SK-N-MC (cell line): ENCODE measurements at regions not wholly inside any gene's neighbourhood (a gene's known extent, or its start where the extent isn't known, plus 50 kb on each side); places are given as distances from the start of the nearest gene placed in this dataset.

Experiments used
- DNase-seq: peaks from one replicate; pipeline ENCODE4 v3.0.0-alpha.2; 2011; ENCODE audit warnings: low read depth, low spot score
- H3K27ac ChIP-seq: fragments of 200-600 bp; sonication (generic); 2 replicates; pipeline ENCODE4 v1.5.1; 2016; ENCODE audit warnings: mixed run types
- H3K36me3 ChIP-seq: fragments of 200-600 bp; sonication (generic); 2 replicates; pipeline ENCODE4 v1.6.1; 2017; ENCODE audit warnings: antibody characterized with exemption, low read length, mixed read lengths; ENCODE audit not compliant: insufficient read depth
- H3K4me3 ChIP-seq: fragments of 200-600 bp; sonication (generic); 2 replicates; pipeline ENCODE4 v1.5.1; 2016
- H3K9ac ChIP-seq: fragments of 200-600 bp; sonication (generic); 2 replicates; pipeline ENCODE4 v1.8.0; 2017; ENCODE audit warnings: mixed run types, mixed read lengths; ENCODE audit not compliant: insufficient read length
- H3K9me3 ChIP-seq: fragments of 200-600 bp; sonication (generic); 2 replicates; pipeline ENCODE4 v1.6.1; 2017; ENCODE audit warnings: low read depth, mild to moderate bottlenecking, antibody characterized with exemption, low read length, moderate library complexity, mixed read lengths
- EZH2 ChIP-seq: fragments of 200-600 bp; sonication (generic); IDR thresholded peaks from one replicate; pipeline ENCODE4 v1.6.1; 2017; ENCODE audit warnings: antibody characterized with exemption
- FOXP2 ChIP-seq: optimal IDR thresholded peaks from 2 replicates; pipeline ENCODE3; 2011; ENCODE audit warnings: mild to moderate bottlenecking, moderate library complexity; ENCODE audit not compliant: insufficient read depth; ENCODE audit errors: extremely low read length, control extremely low read depth
- POLR2AphosphoS5 ChIP-seq: IDR thresholded peaks from 2 replicates; pipeline ENCODE4 v1.6.1; 2012; ENCODE audit warnings: mild to moderate bottlenecking, low read depth, low read length, borderline replicate concordance

- no peak for TF ChIP-seq EZH2
- no peak for TF ChIP-seq FOXP2
- no peak for TF ChIP-seq POLR2AphosphoS5
These were observed 982.0 kb downstream of the VRK1 start for GRCh38 chr14:97779140-97779539.

GRCh38 chr14:97780804-97781203 is 983.6 kb downstream of the VRK1 start:
- DNase-seq: no peak
- no peak for TF ChIP-seq FOXP2
- TF ChIP-seq POLR2AphosphoS5: no peak
- TF ChIP-seq EZH2: no peak
- Histone ChIP-seq H3K9ac (no peak overlapping the region), H3K9me3 (no peaks in the 10 kb centered on the region), H3K36me3 (no peaks in the 10 kb centered on the region), H3K27ac (no peak overlapping the region), H3K4me3 (no peak overlapping the region)

More at GRCh38 chr14:97779140-97779539, 982.0 kb downstream of the VRK1 start:
- H3K36me3 ChIP-seq: no peaks in the 10 kb centered on the region
- no peaks in the 10 kb centered on the region for H3K9me3 ChIP-seq
- no peak for DNase-seq
- no peak overlapping the region for H3K27ac ChIP-seq
- H3K9ac ChIP-seq: no peak overlapping the region
- H3K4me3 ChIP-seq: no peak overlapping the region

- no peak for DNase-seq
- Histone ChIP-seq H3K36me3 (no peaks in the 10 kb centered on the region), H3K9me3 (no peaks in the 10 kb centered on the region), H3K4me3 (no peak overlapping the region), H3K9ac (no peak overlapping the region), H3K27ac (no peak overlapping the region)
- TF ChIP-seq EZH2 (no peak), POLR2AphosphoS5 (no peak), FOXP2 (no peak)
These were observed 984.8 kb downstream of the VRK1 start for GRCh38 chr14:97781961-97782360.

- H3K36me3 ChIP-seq: no peaks in the 10 kb centered on the region
- H3K27ac ChIP-seq: no peak overlapping the region
- TF ChIP-seq POLR2AphosphoS5 (no peak), EZH2 (no peak), FOXP2 (no peak)
- H3K9me3 ChIP-seq: no peaks in the 10 kb centered on the region
- DNase-seq: no peak
- H3K4me3 ChIP-seq: no peak overlapping the region
- no peak overlapping the region for H3K9ac ChIP-seq
These were observed 985.8 kb downstream of the VRK1 start for GRCh38 chr14:97782871-97783414.

GRCh38 chr14:97785495-97785894 is 988.3 kb downstream of the VRK1 start:
- Histone ChIP-seq H3K36me3 (no peaks in the 10 kb centered on the region), H3K27ac (no peak overlapping the region), H3K9ac (no peak overlapping the region), H3K9me3 (no peaks in the 10 kb centered on the region), H3K4me3 (no peak overlapping the region)
- DNase-seq: no peak
- TF ChIP-seq FOXP2: no peak
- no peak for TF ChIP-seq EZH2
- TF ChIP-seq POLR2AphosphoS5: no peak

- no peaks in the 10 kb centered on the region for H3K36me3 ChIP-seq
- no peak overlapping the region for H3K4me3 ChIP-seq
- no peak overlapping the region for H3K9ac ChIP-seq
- no peak overlapping the region for H3K27ac ChIP-seq
- DNase-seq: no peak
- TF ChIP-seq FOXP2: no peak
- TF ChIP-seq EZH2: no peak
- TF ChIP-seq POLR2AphosphoS5: no peak
- no peaks in the 10 kb centered on the region for H3K9me3 ChIP-seq
These were observed 991.2 kb downstream of the VRK1 start for GRCh38 chr14:97788364-97788763.

- Histone ChIP-seq H3K4me3 (no peak overlapping the region), H3K36me3 (no peaks in the 10 kb centered on the region), H3K9ac (no peak overlapping the region), H3K27ac (no peak overlapping the region), H3K9me3 (no peaks in the 10 kb centered on the region)
- no peak for DNase-seq
- TF ChIP-seq EZH2: no peak
- no peak for TF ChIP-seq POLR2AphosphoS5
- no peak for TF ChIP-seq FOXP2
These were observed 991.8 kb downstream of the VRK1 start for GRCh38 chr14:97788846-97789526.

- Histone ChIP-seq H3K9ac (no peak overlapping the region), H3K9me3 (no peaks in the 10 kb centered on the region), H3K4me3 (no peak overlapping the region), H3K36me3 (no peaks in the 10 kb centered on the region), H3K27ac (no peak overlapping the region)
- DNase-seq: no peak
- no peak for TF ChIP-seq EZH2
- TF ChIP-seq POLR2AphosphoS5: no peak
- TF ChIP-seq FOXP2: no peak
These were observed 993.9 kb downstream of the VRK1 start for GRCh38 chr14:97791072-97791471.

GRCh38 chr14:97791906-97792305 is 994.7 kb downstream of the VRK1 start:
- TF ChIP-seq EZH2 (no peak), FOXP2 (no peak), POLR2AphosphoS5 (no peak)
- H3K9me3 ChIP-seq: no peaks in the 10 kb centered on the region

More at GRCh38 chr14:97791906-97792305, 994.7 kb downstream of the VRK1 start:
- no peak for DNase-seq
- Histone ChIP-seq H3K36me3 (no peaks in the 10 kb centered on the region), H3K27ac (no peak overlapping the region), H3K4me3 (no peak overlapping the region), H3K9ac (no peak overlapping the region)
